OCI-LY7 (cell line): ENCODE measurements at regions not wholly inside any gene's neighbourhood (a gene's known extent, or its start where the extent isn't known, plus 50 kb on each side); places are given as distances from the start of the nearest gene placed in this dataset.

ENCODE experiments used
- EZH2phosphoT487 ChIP-seq: fragments of 200-600 bp; sonication (generic); IDR thresholded peaks from 2 replicates; pipeline ENCODE4 v1.6.1; 2018; ENCODE audit warnings: low read depth, borderline replicate concordance, mild to moderate bottlenecking, mixed run types, antibody characterized with exemption, low read length, moderate library complexity, mixed read lengths
- TF ChIP-seq, protein P1 (sequence below): fragments of 200-600 bp; sonication (generic); conservative IDR thresholded peaks from 2 replicates; pipeline ENCODE4 v1.5.1; 2014; ENCODE audit warnings: mild to moderate bottlenecking, antibody characterized with exemption, low read length, moderate library complexity, mixed read lengths

DNA sequence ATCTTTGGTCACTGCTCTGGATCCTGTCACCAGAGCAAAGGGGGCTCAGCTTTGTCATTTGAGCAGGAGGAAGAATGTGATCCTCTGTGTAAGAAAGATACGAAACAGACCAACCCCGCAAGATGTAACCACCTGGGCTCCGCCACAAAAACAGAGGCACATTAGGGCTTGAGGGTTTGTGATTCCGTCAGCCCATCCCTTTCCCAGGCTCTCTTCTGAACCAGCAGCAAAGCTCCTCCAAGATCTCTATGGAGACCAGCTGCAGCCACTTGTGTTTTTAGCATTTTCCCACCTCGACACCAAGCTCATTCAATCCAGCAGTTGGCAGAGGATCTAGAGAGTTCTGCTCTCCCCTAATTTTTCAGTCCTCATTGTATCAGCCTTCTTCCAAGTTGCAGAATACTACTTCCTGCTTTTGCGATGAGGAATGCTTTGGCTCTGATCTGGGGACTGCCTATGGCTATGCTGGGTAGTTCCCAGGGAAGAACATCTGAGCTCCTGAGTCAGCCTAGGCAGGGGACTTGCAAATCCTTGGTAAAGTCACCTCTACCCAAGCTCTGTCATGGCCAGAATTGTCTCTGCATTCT is 139.6 kb upstream of the RAB12 start:
- TF ChIP-seq, protein P1, sequence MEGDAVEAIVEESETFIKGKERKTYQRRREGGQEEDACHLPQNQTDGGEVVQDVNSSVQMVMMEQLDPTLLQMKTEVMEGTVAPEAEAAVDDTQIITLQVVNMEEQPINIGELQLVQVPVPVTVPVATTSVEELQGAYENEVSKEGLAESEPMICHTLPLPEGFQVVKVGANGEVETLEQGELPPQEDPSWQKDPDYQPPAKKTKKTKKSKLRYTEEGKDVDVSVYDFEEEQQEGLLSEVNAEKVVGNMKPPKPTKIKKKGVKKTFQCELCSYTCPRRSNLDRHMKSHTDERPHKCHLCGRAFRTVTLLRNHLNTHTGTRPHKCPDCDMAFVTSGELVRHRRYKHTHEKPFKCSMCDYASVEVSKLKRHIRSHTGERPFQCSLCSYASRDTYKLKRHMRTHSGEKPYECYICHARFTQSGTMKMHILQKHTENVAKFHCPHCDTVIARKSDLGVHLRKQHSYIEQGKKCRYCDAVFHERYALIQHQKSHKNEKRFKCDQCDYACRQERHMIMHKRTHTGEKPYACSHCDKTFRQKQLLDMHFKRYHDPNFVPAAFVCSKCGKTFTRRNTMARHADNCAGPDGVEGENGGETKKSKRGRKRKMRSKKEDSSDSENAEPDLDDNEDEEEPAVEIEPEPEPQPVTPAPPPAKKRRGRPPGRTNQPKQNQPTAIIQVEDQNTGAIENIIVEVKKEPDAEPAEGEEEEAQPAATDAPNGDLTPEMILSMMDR: no peak
- no peak for TF ChIP-seq EZH2phosphoT487
